Osteocyte (in vitro differentiated cells): ENCODE measurements at regions not wholly inside any gene's neighbourhood (a gene's known extent, or its start where the extent isn't known, plus 50 kb on each side); places are given as distances from the start of the nearest gene placed in this dataset.

Source experiments
- DNase-seq: peaks from one replicate; pipeline ENCODE4 v3.0.0; 2021; ENCODE audit warnings: mixed read lengths; ENCODE audit not compliant: unreplicated experiment; ENCODE audit errors: extremely low spot score
- H3K27ac Mint-ChIP-seq: one replicate; pipeline ENCODE4 v1.8.0; 2021; ENCODE audit warnings: mild to moderate bottlenecking, mixed read lengths; ENCODE audit not compliant: unreplicated experiment
- H3K27me3 Mint-ChIP-seq: one replicate; pipeline ENCODE4 v1.8.0; 2021; ENCODE audit warnings: mixed read lengths; ENCODE audit not compliant: unreplicated experiment
- H3K36me3 Mint-ChIP-seq: one replicate; pipeline ENCODE4 v1.8.0; 2021; ENCODE audit warnings: mixed read lengths; ENCODE audit not compliant: unreplicated experiment
- H3K4me1 Mint-ChIP-seq: one replicate; pipeline ENCODE4 v1.8.0; 2021; ENCODE audit warnings: mixed read lengths; ENCODE audit not compliant: unreplicated experiment
- H3K4me3 Mint-ChIP-seq: one replicate; pipeline ENCODE4 v1.8.0; 2021; ENCODE audit warnings: mild to moderate bottlenecking, moderate library complexity, mixed read lengths; ENCODE audit not compliant: unreplicated experiment
- H3K9me3 Mint-ChIP-seq: one replicate; pipeline ENCODE4 v1.8.0; 2021; ENCODE audit warnings: mixed read lengths; ENCODE audit not compliant: unreplicated experiment
- TF ChIP-seq, protein P1 (sequence below): fragments of 200-600 bp; sonication (generic); IDR thresholded peaks from 2 replicates; pipeline ENCODE4 v1.5.0; 2021; ENCODE audit warnings: antibody characterized with exemption, mild to moderate bottlenecking, moderate library complexity

DNA sequence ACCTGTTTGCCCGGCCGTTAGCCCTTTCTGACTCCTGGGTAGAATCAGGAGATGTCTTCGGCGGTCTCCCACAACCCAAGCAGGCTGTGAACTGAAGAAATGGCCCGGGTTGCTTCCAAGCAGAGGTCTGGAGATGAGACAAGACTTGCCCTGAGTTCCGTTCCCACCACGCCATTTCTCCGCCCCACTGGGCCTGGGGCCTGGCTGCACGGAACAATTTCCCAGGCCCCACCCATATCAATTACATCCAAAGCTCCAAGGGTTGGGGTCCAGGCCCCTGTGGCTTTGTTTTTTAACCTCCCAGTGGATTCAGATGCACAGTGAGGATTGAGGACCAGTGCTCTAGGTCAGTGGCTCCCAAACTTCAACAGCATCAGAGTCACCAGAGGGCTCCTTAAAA, 214.5 kb upstream of the ARID1B start:
- H3K36me3 Mint-ChIP-seq, result no peaks in the 10 kb centered on the region
- TF ChIP-seq, protein P1, sequence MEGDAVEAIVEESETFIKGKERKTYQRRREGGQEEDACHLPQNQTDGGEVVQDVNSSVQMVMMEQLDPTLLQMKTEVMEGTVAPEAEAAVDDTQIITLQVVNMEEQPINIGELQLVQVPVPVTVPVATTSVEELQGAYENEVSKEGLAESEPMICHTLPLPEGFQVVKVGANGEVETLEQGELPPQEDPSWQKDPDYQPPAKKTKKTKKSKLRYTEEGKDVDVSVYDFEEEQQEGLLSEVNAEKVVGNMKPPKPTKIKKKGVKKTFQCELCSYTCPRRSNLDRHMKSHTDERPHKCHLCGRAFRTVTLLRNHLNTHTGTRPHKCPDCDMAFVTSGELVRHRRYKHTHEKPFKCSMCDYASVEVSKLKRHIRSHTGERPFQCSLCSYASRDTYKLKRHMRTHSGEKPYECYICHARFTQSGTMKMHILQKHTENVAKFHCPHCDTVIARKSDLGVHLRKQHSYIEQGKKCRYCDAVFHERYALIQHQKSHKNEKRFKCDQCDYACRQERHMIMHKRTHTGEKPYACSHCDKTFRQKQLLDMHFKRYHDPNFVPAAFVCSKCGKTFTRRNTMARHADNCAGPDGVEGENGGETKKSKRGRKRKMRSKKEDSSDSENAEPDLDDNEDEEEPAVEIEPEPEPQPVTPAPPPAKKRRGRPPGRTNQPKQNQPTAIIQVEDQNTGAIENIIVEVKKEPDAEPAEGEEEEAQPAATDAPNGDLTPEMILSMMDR, result no peak
- no peak overlapping the region for H3K27ac Mint-ChIP-seq
- H3K27me3 Mint-ChIP-seq, result peaks cover 11% of the 10 kb centered on the region
- no peak for DNase-seq
- H3K4me1 Mint-ChIP-seq, result peaks cover 7% of the 10 kb centered on the region
- H3K9me3 Mint-ChIP-seq, result peaks cover 10% of the 10 kb centered on the region
- no peak overlapping the region for H3K4me3 Mint-ChIP-seq

DNA sequence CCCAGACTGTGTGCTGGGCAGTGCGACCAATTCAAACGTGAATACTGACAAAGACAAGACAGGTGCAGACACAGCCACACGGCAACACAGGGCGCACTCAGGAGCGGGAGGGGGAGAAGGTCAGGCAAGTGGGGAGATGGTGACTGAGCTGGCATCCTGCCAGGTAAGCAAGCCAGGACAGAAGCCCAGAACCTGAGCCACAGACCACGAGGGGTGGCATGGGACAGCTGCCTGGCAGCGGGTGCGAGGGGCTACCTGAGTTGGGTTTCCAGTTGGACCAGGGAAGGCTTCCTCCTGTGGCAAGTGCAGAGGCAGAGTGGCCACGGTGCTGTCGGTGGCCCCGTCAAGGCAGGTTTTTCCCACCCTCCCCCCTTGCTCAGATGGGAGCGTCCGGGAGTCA, 215.2 kb upstream of the ARID1B start:
- TF ChIP-seq, protein P1, result no peak
- DNase-seq, result no peak
- Mint-ChIP-seq H3K4me1 (peaks cover 13% of the 10 kb centered on the region), H3K27me3 (peaks cover 9% of the 10 kb centered on the region), H3K36me3 (no peaks in the 10 kb centered on the region), H3K27ac (no peak overlapping the region), H3K9me3 (peaks cover 10% of the 10 kb centered on the region), H3K4me3 (no peak overlapping the region)

DNA sequence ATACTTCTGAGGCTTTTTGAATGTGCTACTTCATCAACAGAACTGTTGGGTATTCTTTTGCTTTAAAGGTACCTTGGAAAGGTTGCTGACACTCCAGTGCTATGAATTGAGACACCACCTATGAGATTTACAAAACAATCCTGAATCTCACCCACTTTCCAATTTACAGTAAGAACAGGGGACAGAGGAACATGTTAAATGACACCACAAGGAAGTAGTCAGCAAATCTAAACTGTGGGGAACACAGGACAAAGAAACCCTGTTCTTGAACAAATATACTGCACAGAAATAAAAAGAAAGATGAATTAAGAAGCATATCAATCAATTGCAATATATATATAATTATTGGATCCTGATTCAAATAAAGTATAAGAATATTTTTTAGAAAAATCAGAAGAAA, 216.7 kb upstream of the ARID1B start:
- Mint-ChIP-seq H3K27me3 (peaks cover 3% of the 10 kb centered on the region), H3K9me3 (peaks cover 10% of the 10 kb centered on the region), H3K4me1 (peaks cover 13% of the 10 kb centered on the region), H3K27ac (no peak overlapping the region), H3K36me3 (no peaks in the 10 kb centered on the region), H3K4me3 (no peak overlapping the region)
- DNase-seq, result no peak
- TF ChIP-seq, protein P1, result no peak

DNA sequence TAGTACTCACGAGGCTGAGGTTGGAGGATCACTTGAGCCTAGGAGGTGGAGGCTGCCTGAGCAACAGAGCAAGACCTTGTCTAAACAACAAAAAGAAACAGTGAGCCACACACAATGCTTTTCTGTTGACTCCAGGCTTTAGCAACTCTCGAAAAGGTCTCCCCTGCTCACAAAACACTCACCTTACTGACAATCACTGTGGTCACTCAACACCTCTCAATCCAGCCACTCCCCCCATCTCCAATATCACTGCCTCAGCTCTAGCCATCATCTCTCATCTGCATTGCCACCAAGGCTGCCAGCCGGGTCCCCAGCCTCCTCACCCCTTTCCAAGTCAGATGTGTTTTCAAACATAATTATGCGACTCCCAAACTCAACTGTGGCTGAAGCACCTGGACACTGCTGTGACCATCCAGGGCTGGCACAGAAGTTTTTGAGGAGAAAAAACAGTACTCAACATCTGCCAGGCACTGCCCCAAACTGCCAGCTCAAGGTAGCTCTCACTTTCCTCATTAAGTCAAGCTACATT, 218.0 kb upstream of the ARID1B start:
- no peak for DNase-seq
- Mint-ChIP-seq H3K27ac (no peak overlapping the region), H3K4me1 (peaks cover 7% of the 10 kb centered on the region), H3K27me3 (peaks cover 12% of the 10 kb centered on the region), H3K4me3 (no peak overlapping the region), H3K9me3 (peaks cover 10% of the 10 kb centered on the region), H3K36me3 (no peaks in the 10 kb centered on the region)
- TF ChIP-seq, protein P1, result no peak

DNA sequence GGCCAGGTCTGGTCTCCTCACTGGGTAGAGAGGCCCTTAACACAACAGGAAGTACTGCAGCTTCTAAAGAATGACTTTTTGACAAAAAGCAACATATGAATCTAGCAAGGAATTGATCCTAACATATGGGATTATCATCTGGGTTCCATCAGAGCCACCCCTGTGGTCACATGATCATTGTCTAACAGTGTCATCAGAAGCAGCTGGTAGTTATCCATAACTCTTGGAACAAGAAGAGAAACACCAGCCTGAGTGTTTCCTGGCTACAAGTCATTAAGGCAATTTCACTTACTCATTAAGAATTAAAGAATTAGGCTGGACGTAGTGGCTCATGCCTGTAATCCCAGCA, 219.3 kb upstream of the ARID1B start:
- TF ChIP-seq, protein P1, result no peak
- H3K36me3 Mint-ChIP-seq, result no peaks in the 10 kb centered on the region
- no peak for DNase-seq
- peaks cover 22% of the 10 kb centered on the region for H3K27me3 Mint-ChIP-seq
- no peak overlapping the region for H3K27ac Mint-ChIP-seq
- H3K4me1 Mint-ChIP-seq, result peaks cover 6% of the 10 kb centered on the region
- no peak overlapping the region for H3K4me3 Mint-ChIP-seq
- H3K9me3 Mint-ChIP-seq, result peaks cover 10% of the 10 kb centered on the region
